GM12865 (cell line): ENCODE measurements at regions not wholly inside any gene's neighbourhood (a gene's known extent, or its start where the extent isn't known, plus 50 kb on each side); places are given as distances from the start of the nearest gene placed in this dataset.

Source experiments
- DNase-seq: peaks from one replicate; pipeline ENCODE4 v3.0.0; 2010; ENCODE audit warnings: low read depth
- H3K4me3 ChIP-seq: 2 replicates; pipeline ENCODE4 v1.5.1; 2011; ENCODE audit warnings: mild to moderate bottlenecking, low read depth, low read length, control low read depth
- CTCF ChIP-seq: IDR thresholded peaks from 2 replicates; pipeline ENCODE4 v1.5.1; 2011; ENCODE audit warnings: low read length, control low read depth, low read depth, inconsistent platforms; ENCODE audit not compliant: insufficient read depth; ENCODE audit errors: missing control alignments

- DNase-seq, result no peak
- no peak overlapping the region for H3K4me3 ChIP-seq
- TF ChIP-seq CTCF, result no peak
Measured at GRCh38 chr5:136805466-136805865, 440.1 kb upstream of the TRPC7 start.

GRCh38 chr5:136802383-136802782, 437.0 kb upstream of the TRPC7 start:
- no peak overlapping the region for H3K4me3 ChIP-seq
- no peak for DNase-seq
- no peak for TF ChIP-seq CTCF

GRCh38 chr5:136799806-136800372, 434.5 kb upstream of the TRPC7 start:
- DNase-seq, result no peak
- no peak for TF ChIP-seq CTCF
- H3K4me3 ChIP-seq, result no peak overlapping the region

- no peak for TF ChIP-seq CTCF
- H3K4me3 ChIP-seq, result no peak overlapping the region
Measured at GRCh38 chr5:136793300-136793699, 428.0 kb upstream of the TRPC7 start.

GRCh38 chr5:136781464-136781863, 416.1 kb upstream of the TRPC7 start:
- no peak for DNase-seq
- TF ChIP-seq CTCF, result no peak
- no peak overlapping the region for H3K4me3 ChIP-seq

More at GRCh38 chr5:136793300-136793699, 428.0 kb upstream of the TRPC7 start:
- DNase-seq, result no peak

- DNase-seq, result no peak
- H3K4me3 ChIP-seq, result no peak overlapping the region
- TF ChIP-seq CTCF, result peak; percentile 3
Measured at GRCh38 chr5:136780518-136780917, 415.2 kb upstream of the TRPC7 start.

- no peak for TF ChIP-seq CTCF
- DNase-seq, result no peak
- no peak overlapping the region for H3K4me3 ChIP-seq
Measured at GRCh38 chr5:136776022-136776927, 410.9 kb upstream of the TRPC7 start.
